NCI-H2081 treated with DMSO at 0.1 percent for 48 hours (cell line): ENCODE measurements at regions not wholly inside any gene's neighbourhood (a gene's known extent, or its start where the extent isn't known, plus 50 kb on each side); places are given as distances from the start of the nearest gene placed in this dataset.
"Not testable (repeated sequence)": the region's sequence is repeated elsewhere in the genome, so short reads cannot be mapped to it uniquely, and the experiment has no call there.

ENCODE experiments used
- DNase-seq: peaks from one replicate; lab custom pipeline; 2025; lab: John Stamatoyannopoulos, UW

DNA sequence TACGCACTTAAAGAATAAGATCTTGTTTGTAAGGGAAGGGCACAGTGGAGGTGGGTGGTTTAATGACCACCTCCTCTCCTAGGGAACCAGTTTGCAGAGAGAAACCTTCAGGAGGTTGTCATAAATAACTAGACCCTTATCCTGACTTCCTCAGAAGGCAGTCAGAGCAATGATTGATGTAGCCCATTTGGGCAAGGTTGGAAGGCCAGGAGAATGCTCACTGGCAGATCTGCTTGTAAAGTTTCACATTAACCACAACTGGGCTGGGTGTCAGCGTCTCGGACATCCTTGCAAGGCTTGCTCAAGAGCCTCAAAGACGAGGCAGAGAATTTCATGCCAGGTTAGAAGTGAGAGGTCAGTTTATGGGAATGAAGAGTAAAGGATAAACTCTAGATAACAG, 87.6 kb upstream of the TRABD2B start:
- no peak for DNase-seq

- no peak for DNase-seq
Measured at GRCh38 chr1:48082271-48082962, 85.2 kb upstream of the TRABD2B start.

- no peak for DNase-seq
Measured at GRCh38 chr1:48080331-48081255, 83.4 kb upstream of the TRABD2B start.

DNA sequence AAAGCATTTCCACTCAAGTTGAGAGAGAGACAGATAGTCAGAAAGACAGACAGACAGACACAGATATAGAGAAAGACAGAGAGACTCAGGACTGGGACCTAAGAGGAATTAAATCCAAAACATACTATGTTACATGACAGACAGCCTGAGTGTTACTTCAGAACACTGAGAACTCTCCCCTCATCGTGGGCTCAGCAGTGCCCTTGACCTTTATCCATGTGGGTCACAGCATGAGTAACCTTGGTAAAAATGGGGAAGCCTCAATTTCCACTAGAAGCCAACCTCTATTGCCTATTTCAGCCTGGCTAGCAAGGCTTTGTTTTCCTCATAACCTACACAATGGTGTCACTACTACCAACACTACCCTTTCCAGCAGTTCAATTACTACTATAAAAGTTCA, 81.9 kb upstream of the TRABD2B start:
- no peak for DNase-seq

GRCh38 chr1:48077795-48078222, 80.6 kb upstream of the TRABD2B start:
- DNase-seq, result no peak

GRCh38 chr1:48076017-48076416, 78.8 kb upstream of the TRABD2B start:
- DNase-seq, result no peak

- no peak for DNase-seq
Measured at GRCh38 chr1:48073798-48074530, 76.8 kb upstream of the TRABD2B start.

DNA sequence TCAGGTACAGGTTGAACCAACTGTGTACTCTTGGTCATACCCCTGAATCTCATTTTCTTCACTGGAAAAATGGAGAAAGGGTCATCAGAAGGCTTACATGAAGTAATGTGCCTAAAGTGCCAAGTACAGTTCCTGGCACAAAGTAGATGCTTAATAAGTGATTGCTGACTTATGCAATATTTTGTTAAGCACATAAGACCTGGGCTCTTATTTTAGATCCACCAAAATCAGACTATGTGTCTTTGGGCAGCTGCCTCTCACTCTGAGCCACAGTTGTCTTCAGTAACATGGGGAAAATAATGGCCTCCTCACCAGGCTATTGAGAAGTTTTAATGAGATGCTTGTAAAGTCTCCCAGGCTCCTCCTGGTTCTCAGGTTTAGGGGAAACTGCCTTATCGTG, 74.3 kb upstream of the TRABD2B start:
- DNase-seq, result no peak

DNA sequence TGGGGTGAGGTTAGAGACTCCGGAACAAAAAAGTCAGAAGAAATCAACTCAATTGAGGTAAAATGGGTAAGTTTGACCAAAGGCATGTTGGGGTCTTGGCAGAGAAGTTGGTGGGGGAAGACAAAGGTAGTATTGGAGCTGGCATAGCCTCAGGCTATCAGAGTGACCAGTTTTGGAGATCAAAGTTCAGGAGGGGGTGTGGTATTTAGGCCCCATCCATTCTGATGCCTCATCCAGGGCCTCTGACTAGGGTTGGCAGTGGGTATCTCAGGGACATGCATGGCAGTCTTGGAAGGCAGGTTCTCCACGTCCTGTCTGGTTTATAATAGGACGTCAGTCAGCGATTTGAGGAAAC, 73.2 kb upstream of the TRABD2B start:
- DNase-seq, result no peak

- DNase-seq, result no peak
Measured at GRCh38 chr1:48069662-48070395, 72.6 kb upstream of the TRABD2B start.

DNA sequence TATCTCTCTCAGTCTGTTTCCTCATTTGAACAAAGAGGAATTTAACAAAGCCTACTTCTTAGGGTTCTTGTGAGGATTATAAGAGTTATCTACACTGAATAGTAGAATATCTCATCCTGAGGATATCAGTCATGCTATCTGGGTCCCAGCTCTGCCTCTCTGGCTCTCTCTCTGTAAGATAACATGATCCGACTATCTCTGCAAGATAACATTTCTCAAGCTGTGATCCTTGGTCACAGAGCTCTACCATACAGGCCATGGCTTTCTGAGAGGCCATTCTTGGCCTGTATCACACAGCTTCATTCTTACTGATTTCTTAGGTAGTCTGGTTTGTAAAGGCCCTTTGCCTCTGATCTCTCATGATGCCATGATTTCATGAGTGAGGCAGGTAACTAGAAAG, 71.0 kb upstream of the TRABD2B start:
- no peak for DNase-seq

GRCh38 chr1:48066936-48067335, 69.8 kb upstream of the TRABD2B start:
- no peak for DNase-seq

GRCh38 chr1:48064693-48065092, 67.5 kb upstream of the TRABD2B start:
- not testable (repeated sequence) for DNase-seq

DNA sequence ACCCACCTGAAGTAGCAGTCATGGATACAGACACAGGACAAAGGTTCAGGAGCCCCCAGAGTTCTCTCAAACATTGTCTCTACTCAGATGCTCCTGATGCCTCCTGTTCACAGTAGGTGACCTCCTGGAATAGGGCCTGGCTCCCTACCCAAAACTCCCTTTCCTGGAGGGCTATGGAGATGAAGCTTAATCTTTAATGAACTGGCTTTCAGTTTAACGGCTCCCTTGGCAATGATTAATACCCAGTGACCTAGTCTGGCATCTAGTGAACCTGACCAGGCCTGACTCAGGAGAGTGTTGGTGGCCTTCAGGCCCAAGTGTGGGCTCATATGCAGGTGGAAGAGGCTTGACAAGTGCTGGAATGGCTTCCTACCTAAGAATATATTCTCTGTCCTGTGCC, 65.2 kb upstream of the TRABD2B start:
- no peak for DNase-seq

GRCh38 chr1:48061162-48062136, 64.3 kb upstream of the TRABD2B start:
- no peak for DNase-seq

DNA sequence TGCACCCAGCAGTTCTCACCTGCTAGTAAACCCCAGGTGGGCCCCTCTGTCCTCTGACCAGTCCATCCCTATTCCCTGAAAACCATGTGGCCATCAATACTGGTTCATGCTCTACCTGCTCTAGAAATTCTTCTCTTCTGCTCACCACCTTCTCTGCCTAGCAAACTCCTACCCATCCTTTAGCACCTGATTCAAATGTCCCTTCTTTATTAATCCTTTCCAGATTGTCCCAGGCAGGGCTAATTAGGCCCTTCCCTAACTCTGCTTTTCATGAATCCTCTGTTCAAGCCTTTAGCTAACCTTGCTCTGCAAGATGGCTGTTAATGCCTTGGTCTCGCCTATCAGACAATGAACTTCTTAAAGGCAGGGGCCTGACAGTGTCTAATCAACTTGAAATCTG, 62.1 kb upstream of the TRABD2B start:
- DNase-seq, result no peak

DNA sequence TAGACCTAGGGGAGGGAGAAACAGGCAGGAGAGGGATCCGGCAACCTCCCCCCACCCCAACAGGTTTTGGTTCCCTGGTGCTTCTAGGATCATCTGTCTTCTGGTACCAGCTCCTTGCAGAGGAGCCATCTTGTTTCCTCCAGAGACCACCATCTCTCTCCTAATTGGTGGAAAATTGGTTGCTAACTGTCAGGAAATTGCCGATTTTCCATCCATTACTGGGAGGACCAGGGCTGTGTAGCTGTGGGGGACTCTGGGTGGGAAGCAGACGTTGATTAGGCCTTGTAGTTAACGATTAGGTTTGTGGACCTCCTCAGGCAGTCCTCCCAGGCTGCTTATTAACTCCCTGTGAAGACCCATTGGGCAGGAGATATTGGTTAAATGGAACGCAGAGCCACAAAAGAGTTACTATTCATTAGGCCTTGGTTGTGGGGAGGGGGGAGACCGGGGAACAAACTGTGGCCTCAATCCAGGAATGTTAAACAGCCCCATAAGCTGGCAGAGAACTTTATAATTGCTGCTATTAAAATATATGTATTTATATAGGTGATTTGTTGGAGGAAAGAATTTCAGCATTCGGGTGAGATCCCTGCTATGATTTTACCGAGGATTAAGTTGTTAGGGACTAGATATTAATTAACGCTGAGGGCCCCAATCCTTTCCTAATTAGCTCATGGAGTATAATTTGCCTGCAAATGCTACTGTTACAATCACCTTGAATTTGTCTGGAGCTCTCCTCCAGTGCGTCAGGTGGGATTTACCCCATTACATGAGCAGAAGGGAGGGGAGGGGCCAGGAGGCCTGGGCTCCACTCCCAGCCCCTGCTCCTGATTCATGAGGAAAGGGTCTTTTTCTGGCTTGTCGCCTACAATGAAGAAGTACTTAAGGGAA, 61.2 kb upstream of the TRABD2B start:
- DNase-seq, result no peak

- no peak for DNase-seq
Measured at GRCh38 chr1:48057249-48057648, 60.1 kb upstream of the TRABD2B start.

DNA sequence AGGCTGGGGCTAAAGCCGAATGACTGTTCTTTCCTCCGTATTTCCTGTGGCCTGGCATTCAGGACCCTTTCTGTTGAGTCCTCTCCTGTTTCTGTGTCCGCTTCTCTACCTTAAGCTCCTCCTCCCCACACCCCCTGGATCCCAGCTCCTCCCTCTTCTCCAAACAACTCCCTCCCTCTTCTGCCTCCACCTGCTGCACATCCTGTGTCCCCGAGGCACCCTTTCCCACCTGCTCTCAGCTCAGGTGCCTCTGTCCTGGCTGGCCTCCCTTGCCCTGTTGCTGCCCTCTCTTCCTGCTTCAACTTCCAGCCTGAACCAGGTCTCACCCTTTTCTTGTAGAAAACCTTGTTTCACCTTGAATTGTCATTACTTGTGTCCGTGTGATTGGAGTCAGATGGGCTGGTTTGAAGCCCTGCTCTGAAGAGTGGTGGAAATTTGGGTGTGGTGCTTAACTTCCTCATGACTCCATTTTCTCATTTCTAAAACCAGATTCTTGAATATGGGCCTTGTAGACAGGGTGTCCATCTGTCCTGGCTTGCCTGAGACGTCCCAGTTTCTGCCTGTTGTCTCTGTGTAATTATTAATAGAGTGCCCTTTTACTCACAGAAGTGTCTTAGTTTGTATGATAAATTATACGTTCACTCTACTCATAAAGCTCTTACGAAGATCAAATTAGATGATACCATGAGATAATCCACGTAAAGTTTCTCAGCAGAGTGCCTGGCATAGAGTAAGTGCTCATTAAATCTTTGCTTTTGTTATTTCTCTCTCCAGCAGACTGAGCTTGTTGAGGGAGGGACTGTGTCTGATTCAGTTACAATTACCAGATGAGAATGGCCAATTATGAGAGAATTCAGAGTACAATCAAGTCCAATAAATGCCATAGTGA, 58.9 kb upstream of the TRABD2B start:
- DNase-seq, result no peak
